Lung (tissue), 11 donors: ENCODE measurements at regions not wholly inside any gene's neighbourhood (a gene's known extent, or its start where the extent isn't known, plus 50 kb on each side); places are given as distances from the start of the nearest gene placed in this dataset.

Experiments used
- ATAC-seq: fragments of 200-7000 bp; cut with Tn5 transposase; one replicate; pipeline ENCODE4 v1.9.1; 2020; ENCODE audit warnings: moderate number of reproducible peaks; ENCODE audit not compliant: insufficient read depth, low FRiP score
- DNase-seq, 3 donors: peaks; one replicate each; pipeline ENCODE4 v3.0.0-alpha.2; 2013 to 2017
- H3K27ac ChIP-seq, 2 donors: one replicate each; pipeline ENCODE4 v1.5.1; 2013; ENCODE audit warnings: mild to moderate bottlenecking in 2 of 2, moderate library complexity in 2 of 2, control low read depth in 1 of 2, inconsistent platforms in 1 of 2, low read depth in 1 of 2, low read length in 1 of 2
- H3K27me3 ChIP-seq, 3 donors: one replicate each; pipeline ENCODE4 v1.5.1; 2013; ENCODE audit warnings: low read length in 2 of 3; ENCODE audit not compliant: control insufficient read depth in 3 of 3, insufficient read depth in 3 of 3
- H3K36me3 ChIP-seq, 4 donors: one replicate each; pipeline ENCODE4 v1.5.1; 2013; ENCODE audit warnings: low read length in 4 of 4, mild to moderate bottlenecking in 1 of 4, moderate library complexity in 1 of 4; ENCODE audit not compliant: control insufficient read depth in 4 of 4, insufficient read depth in 4 of 4
- H3K4me1 ChIP-seq, 5 donors: one replicate each; pipeline ENCODE4 v1.5.1; 2013; ENCODE audit warnings: low read length in 5 of 5, mild to moderate bottlenecking in 2 of 5, moderate library complexity in 1 of 5; ENCODE audit not compliant: control insufficient read depth in 5 of 5, insufficient read depth in 5 of 5
- H3K4me3 ChIP-seq: one replicate; pipeline ENCODE4 v1.5.1; 2013; ENCODE audit warnings: mild to moderate bottlenecking, control low read depth, moderate library complexity
- H3K9ac ChIP-seq, 2 donors: one replicate each; pipeline ENCODE4 v1.5.1; 2013; ENCODE audit warnings: low read length in 2 of 2, control low read depth in 1 of 2; ENCODE audit not compliant: insufficient read depth in 1 of 2
- H3K9me3 ChIP-seq, 4 donors: one replicate each; pipeline ENCODE4 v1.5.1; 2013; ENCODE audit warnings: low read length in 3 of 4, mild to moderate bottlenecking in 1 of 4, moderate library complexity in 1 of 4; ENCODE audit not compliant: control insufficient read depth in 4 of 4, insufficient read depth in 3 of 4
- WGBS, 2 donors: extraction: QIAGEN DNeasy Blood & Tissue Kit; methylation state at CpG; one replicate each; pipeline ENCODE4 v1.1.7; 2013; 5-methylcytosine and 5-hydroxymethylcytosine counted together
- TF ChIP-seq, protein P1 (sequence below): IDR thresholded peaks from 2 replicates; pipeline ENCODE4 v1.5.1; 2012; ENCODE audit warnings: mild to moderate bottlenecking; ENCODE audit errors: control extremely low read depth, extremely low read depth
- donor health status: control.
- donor health status: control.
- donor health status: Bipolar disorder and iron deficiency.
- donor health status: healthy.
- donor health status: DM: yes; HTN: yes; CAD: no.

DNA sequence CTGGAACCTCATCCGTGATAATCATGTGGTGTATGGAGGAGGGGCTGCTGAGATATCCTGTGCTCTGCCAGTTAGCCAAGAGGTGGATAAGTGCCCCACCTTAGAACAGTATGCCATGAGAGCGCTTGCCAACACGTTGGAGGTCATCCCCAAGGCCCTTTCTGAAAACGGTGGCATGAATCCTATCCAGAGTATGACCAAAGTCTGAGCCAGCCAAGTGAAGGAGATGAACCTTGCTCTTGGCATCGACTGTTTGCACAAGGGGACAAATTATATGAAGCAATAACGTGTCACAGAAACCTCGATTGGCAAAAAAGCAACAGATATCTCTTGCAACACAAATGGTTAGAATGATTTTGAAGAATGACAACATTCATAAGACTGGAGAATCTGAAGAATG lies 251.2 kb upstream of the OBI1 start:
- TF ChIP-seq, protein P1, sequence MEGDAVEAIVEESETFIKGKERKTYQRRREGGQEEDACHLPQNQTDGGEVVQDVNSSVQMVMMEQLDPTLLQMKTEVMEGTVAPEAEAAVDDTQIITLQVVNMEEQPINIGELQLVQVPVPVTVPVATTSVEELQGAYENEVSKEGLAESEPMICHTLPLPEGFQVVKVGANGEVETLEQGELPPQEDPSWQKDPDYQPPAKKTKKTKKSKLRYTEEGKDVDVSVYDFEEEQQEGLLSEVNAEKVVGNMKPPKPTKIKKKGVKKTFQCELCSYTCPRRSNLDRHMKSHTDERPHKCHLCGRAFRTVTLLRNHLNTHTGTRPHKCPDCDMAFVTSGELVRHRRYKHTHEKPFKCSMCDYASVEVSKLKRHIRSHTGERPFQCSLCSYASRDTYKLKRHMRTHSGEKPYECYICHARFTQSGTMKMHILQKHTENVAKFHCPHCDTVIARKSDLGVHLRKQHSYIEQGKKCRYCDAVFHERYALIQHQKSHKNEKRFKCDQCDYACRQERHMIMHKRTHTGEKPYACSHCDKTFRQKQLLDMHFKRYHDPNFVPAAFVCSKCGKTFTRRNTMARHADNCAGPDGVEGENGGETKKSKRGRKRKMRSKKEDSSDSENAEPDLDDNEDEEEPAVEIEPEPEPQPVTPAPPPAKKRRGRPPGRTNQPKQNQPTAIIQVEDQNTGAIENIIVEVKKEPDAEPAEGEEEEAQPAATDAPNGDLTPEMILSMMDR, result no peak
- Histone ChIP-seq H3K9ac (no peak overlapping the region), H3K9me3 (no peaks in the 10 kb centered on the region), H3K4me3 (no peak overlapping the region), H3K27me3 (no peaks in the 10 kb centered on the region), H3K4me1 (no peaks in the 10 kb centered on the region), H3K36me3 (no peaks in the 10 kb centered on the region), H3K27ac (no peak overlapping the region)
- no peak for ATAC-seq
- 79 to 83% methylated on average over 7 of the region's 7 CpGs for WGBS, 2 donors
- DNase-seq, result no peak

DNA sequence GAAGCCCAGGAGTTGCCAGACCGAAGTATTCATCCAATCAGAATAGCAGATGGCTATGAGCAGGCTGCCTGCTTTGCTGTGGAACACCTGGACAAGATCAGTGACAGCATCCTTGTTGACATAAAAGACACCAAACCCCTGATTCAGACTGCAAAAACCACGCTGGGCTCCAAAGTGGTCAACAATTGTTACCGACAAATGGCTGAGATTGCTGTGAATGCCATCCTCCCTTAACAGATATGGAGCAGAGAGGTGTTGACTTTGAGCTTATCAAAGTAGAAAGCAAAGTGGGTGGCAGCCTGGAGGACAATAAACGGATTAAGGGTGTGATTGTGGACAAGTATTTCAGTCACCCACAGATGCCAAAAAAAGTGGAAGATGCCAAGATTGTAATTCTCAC lies 250.3 kb upstream of the OBI1 start:
- Histone ChIP-seq H3K27ac (no peak overlapping the region), H3K9ac (no peak overlapping the region), H3K27me3 (no peaks in the 10 kb centered on the region), H3K4me3 (no peak overlapping the region), H3K36me3 (no peaks in the 10 kb centered on the region), H3K4me1 (no peaks in the 10 kb centered on the region), H3K9me3 (no peaks in the 10 kb centered on the region)
- ATAC-seq (no peak), DNase-seq (no peak)
- 27 to 31% methylated on average over 4 of the region's 4 CpGs for WGBS, 2 donors
- TF ChIP-seq, protein P1, result no peak

DNA sequence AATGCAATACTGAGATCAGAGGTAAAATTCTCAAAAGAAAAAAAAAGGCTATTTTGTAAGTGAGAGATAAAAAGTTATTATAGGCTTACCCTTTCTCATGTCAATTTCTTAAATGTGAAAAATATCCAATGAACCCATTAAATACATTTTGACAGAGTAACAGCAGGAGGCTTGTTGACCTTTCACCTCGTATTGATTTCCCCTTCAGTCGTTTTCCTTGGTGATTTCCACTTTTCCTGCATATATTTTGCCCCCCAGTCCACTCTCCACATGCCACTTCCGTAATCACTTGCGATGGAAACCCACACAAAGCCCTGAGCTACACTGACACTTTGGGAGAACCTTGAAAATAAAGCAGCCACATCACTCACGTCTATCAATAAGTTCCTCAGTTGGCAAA lies 248.1 kb upstream of the OBI1 start:
- WGBS, 2 donors, result 56 to 61% methylated on average over 5 of the region's 5 CpGs
- H3K27me3 ChIP-seq, result no peaks in the 10 kb centered on the region
- H3K4me1 ChIP-seq, result no peaks in the 10 kb centered on the region
- TF ChIP-seq, protein P1, result no peak
- H3K9me3 ChIP-seq, result no peaks in the 10 kb centered on the region
- no peak overlapping the region for H3K27ac ChIP-seq
- H3K4me3 ChIP-seq, result no peak overlapping the region
- ATAC-seq (no peak), DNase-seq (no peak)
- H3K36me3 ChIP-seq, result no peaks in the 10 kb centered on the region
- no peak overlapping the region for H3K9ac ChIP-seq

DNA sequence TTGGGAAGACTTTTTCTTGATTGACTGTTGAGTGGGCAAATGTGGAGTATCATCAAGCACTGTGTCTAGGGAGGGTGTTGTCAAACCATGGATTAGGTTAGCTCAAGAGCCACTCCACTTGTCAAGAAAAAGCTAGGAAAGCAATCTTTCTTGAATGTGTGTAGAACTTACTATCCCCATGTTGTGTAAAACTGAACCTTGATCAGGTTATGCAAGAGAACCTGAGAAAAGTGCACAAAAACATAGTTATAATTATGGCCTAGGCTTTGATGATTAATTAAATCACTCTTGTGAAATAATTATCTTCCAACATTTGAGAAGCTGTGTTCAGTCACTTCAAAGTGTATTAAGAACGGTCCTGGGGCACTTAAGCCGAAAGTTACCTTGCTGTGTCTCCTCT lies 238.2 kb upstream of the OBI1 start:
- Histone ChIP-seq H3K9me3 (peaks cover 0 to 3% (median 0%) of the 10 kb centered on the region in 4 donors), H3K27me3 (no peaks in the 10 kb centered on the region), H3K36me3 (no peaks in the 10 kb centered on the region), H3K9ac (no peak overlapping the region), H3K4me3 (no peak overlapping the region), H3K27ac (no peak overlapping the region), H3K4me1 (no peaks in the 10 kb centered on the region)
- TF ChIP-seq, protein P1, result no peak
- DNase-seq (no peak), ATAC-seq (no peak)
- 39 to 44% methylated on average over 2 of the region's 2 CpGs for WGBS, 2 donors
